ENCODE measurements at regions not wholly inside any gene's neighbourhood (a gene's known extent, or its start where the extent isn't known, plus 50 kb on each side); places are given as distances from the start of the nearest gene placed in this dataset.

DNA sequence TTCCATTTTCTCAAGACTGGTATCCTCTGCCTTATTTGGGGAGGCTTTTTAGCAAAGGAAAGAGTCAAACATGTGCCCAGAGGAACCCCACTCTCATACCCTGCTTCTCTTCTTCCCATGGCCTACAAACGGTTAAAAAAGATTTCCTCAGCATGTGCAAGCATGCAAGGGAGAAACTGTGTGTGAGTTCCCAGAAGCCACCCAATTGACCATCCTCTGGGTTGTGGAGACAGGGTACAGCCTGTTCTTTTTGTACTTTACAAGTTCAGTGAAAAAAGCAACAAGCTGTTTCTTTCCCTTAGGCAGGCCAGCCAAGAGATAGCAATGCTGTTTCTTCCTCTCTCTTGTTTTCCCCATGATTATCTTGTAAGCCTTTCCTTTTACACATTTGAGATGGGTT lies 68.8 kb upstream of the MTPN start:
- H3K4me3 ChIP-seq (ENCODE audit: low read depth, low read length): no peak overlapping the region
- DNase-seq (ENCODE audit: low read depth): no peak
- TF ChIP-seq, protein P1, sequence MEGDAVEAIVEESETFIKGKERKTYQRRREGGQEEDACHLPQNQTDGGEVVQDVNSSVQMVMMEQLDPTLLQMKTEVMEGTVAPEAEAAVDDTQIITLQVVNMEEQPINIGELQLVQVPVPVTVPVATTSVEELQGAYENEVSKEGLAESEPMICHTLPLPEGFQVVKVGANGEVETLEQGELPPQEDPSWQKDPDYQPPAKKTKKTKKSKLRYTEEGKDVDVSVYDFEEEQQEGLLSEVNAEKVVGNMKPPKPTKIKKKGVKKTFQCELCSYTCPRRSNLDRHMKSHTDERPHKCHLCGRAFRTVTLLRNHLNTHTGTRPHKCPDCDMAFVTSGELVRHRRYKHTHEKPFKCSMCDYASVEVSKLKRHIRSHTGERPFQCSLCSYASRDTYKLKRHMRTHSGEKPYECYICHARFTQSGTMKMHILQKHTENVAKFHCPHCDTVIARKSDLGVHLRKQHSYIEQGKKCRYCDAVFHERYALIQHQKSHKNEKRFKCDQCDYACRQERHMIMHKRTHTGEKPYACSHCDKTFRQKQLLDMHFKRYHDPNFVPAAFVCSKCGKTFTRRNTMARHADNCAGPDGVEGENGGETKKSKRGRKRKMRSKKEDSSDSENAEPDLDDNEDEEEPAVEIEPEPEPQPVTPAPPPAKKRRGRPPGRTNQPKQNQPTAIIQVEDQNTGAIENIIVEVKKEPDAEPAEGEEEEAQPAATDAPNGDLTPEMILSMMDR (IDR thresholded peaks at IDR 0.05; ENCODE audit: low read depth, low read length, missing control alignments): no peak

- TF ChIP-seq, protein P1 (IDR thresholded peaks at IDR 0.05; ENCODE audit: low read depth, low read length, missing control alignments): no peak
- no peak overlapping the region for H3K4me3 ChIP-seq (ENCODE audit: low read depth, low read length)
- DNase-seq (ENCODE audit: low read depth): no peak
Measured at GRCh38 chr7:136045181-136045580, 68.0 kb upstream of the MTPN start.

DNA sequence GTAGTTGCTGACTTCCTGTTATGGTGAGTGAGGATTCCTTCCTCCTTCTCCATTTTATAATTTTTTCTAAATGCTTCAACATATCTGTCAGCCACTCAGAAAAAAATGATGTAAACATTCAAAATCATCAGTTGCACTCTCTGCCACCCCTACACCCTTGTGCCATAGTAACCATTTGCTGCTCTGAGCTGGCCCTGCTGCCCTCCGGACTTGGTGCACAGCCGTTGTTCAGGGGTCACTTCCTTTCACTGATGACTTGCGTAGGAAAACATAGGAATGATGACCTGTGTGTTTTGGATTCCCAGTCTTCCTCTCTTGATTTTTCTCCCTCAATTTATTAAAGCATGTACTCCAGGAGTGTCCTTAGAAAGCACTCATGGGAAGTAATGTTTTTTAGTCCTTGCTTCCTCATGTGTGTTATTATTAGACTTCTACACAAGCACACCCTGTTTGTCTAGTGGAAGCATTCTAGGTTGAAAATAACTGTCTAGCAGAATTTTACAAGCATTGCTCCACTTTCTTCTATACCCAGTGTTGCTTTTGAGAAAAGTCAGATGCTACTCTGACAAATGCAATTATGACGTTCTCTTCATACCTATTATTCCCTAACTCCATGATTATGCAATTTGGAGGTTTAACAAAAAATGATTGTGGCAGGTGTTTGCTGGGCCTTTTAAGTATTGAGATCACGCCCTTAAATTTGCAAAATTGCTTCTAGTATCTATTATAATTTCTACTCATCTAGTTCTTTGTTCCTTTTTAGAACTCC lies 62.6 kb upstream of the MTPN start:
- H3K4me3 ChIP-seq (ENCODE audit: low read depth, low read length): no peak overlapping the region
- no peak for DNase-seq (ENCODE audit: low read depth)
- TF ChIP-seq, protein P1 (IDR thresholded peaks at IDR 0.05; ENCODE audit: low read depth, low read length, missing control alignments): no peak

DNA sequence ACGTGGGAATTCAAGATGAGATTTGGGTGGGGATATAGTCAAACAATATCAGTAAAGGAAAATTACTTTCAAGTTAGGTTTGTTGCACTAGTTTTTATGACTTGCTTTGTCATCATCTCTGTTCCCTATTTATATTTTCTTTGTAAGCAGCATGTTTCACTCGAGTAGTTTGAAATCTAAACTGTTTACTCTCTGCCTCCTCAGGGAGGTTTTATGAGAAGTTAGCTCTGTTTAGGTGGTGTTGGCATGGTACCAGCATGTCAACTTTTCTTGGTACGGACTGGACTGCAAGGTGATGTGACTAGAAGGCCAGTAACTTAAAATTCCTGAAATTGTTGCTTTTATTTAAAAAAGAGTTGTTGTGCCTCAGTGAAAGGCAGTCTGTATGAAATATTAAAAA lies 59.2 kb upstream of the MTPN start:
- no peak overlapping the region for H3K4me3 ChIP-seq (ENCODE audit: low read depth, low read length)
- DNase-seq (ENCODE audit: low read depth): no peak
- TF ChIP-seq, protein P1 (IDR thresholded peaks at IDR 0.05; ENCODE audit: low read depth, low read length, missing control alignments): no peak

- DNase-seq (ENCODE audit: low read depth): no peak
- TF ChIP-seq, protein P1 (IDR thresholded peaks at IDR 0.05; ENCODE audit: low read depth, low read length, missing control alignments): no peak
- H3K4me3 ChIP-seq (ENCODE audit: low read depth, low read length): no peak overlapping the region
Measured at GRCh38 chr7:136034132-136034531, 57.0 kb upstream of the MTPN start.

- TF ChIP-seq, protein P1 (IDR thresholded peaks at IDR 0.05; ENCODE audit: low read depth, low read length, missing control alignments): no peak
- H3K4me3 ChIP-seq (ENCODE audit: low read depth, low read length): no peak overlapping the region
- no peak for DNase-seq (ENCODE audit: low read depth)
Measured at GRCh38 chr7:136033413-136034031, 56.4 kb upstream of the MTPN start.

Measured in GM12864 (cell line).